GM12878 (cell line): ENCODE measurements at regions not wholly inside any gene's neighbourhood (a gene's known extent, or its start where the extent isn't known, plus 50 kb on each side); places are given as distances from the start of the nearest gene placed in this dataset.

ENCODE experiments used
- ATAC-seq: fragments of 200-7000 bp; cut with Tn5 transposase; 3 replicates; pipeline ENCODE4 v1.9.1; 2020; ENCODE audit warnings: mild to moderate bottlenecking, moderate library complexity
- BruUV-seq: library from RNA; stranded (reverse); fragments of 400-500 nt; replicated peaks from 2 replicates; lab custom pipeline; 2021; lab: Mats Ljungman, UMichigan
- CTCF ChIA-PET: fragments of 300-600 bp; sonication (Branson Sonifier 250); formaldehyde crosslinking; extraction: SDS; loops from one replicate; lab custom pipeline; 2021; ENCODE audit warnings: inconsistent platforms; lab: Yijun Ruan, JAX
- POLR2A ChIA-PET: fragments of 350-600 bp; formaldehyde crosslinking; extraction: SDS; loops from one replicate; lab custom pipeline; 2021; ENCODE audit warnings: inconsistent platforms; lab: Charles Lee
- RAD21 ChIA-PET: fragments of 300-600 bp; sonication (Branson Sonifier 250); formaldehyde crosslinking; loops from one replicate; lab custom pipeline; 2023; ENCODE audit warnings: antibody characterized with exemption; ENCODE audit not compliant: unreplicated experiment; lab: Charles Lee
- SMC1A ChIA-PET: fragments of 300-600 bp; sonication (Branson Sonifier 250); formaldehyde crosslinking; loops from one replicate; lab custom pipeline; 2023; ENCODE audit not compliant: unreplicated experiment, uncharacterized antibody; lab: Charles Lee
- DNase-seq: peaks from one replicate; pipeline ENCODE4 v3.0.0-alpha.2; 2011; ENCODE audit warnings: low read depth, low spot score
- FAIRE-seq: peaks from 3 replicates; lab custom pipeline; 2011; peaks lifted over from hg19 to GRCh38; lab: Jason Lieb, UNC
- H2AFZ ChIP-seq: 2 replicates; pipeline ENCODE4 v1.6.0; 2011; ENCODE audit warnings: low read depth, low read length, control low read depth; ENCODE audit not compliant: control insufficient read depth
- H3K27ac ChIP-seq: 2 replicates; pipeline ENCODE4 v1.5.1; 2011; ENCODE audit warnings: control low read depth; ENCODE audit not compliant: control insufficient read depth, insufficient read depth
- H3K27me3 ChIP-seq, 2 experiments: replicated peaks in 1 of 2; 2 replicates each; pipeline versions ENCODE4 v1.6.0 to v1.6.1; 2011; ENCODE audit warnings: low read length in 1 of 2; ENCODE audit not compliant: control insufficient read depth in 2 of 2, insufficient read depth in 2 of 2
- H3K36me3 ChIP-seq, 2 experiments: 2 replicates each; pipeline ENCODE4 v1.5.1; 2011; ENCODE audit warnings: low read length in 1 of 2; ENCODE audit not compliant: control insufficient read depth in 2 of 2, insufficient read depth in 2 of 2
- H3K4me1 ChIP-seq: 2 replicates; pipeline ENCODE4 v1.6.1; 2011; ENCODE audit warnings: mild to moderate bottlenecking, low read length, moderate library complexity, mixed read lengths; ENCODE audit not compliant: control insufficient read depth, insufficient read depth
- H3K4me2 ChIP-seq: 2 replicates; pipeline ENCODE4 v1.6.0; 2011; ENCODE audit warnings: control low read depth; ENCODE audit not compliant: control insufficient read depth, insufficient read depth
- H3K4me3 ChIP-seq: fragments of 200-600 bp; sonication (generic); 2 replicates; pipeline ENCODE4 v1.5.1; 2016
- H3K79me2 ChIP-seq: 2 replicates; pipeline ENCODE4 v1.6.0; 2011; ENCODE audit warnings: low read length; ENCODE audit not compliant: control insufficient read depth, insufficient read depth
- H3K9ac ChIP-seq: 2 replicates; pipeline ENCODE4 v1.8.0; 2011; ENCODE audit warnings: low read length, control low read depth, mixed read lengths; ENCODE audit not compliant: control insufficient read depth, insufficient read depth
- H3K9me3 ChIP-seq: replicated peaks from 3 replicates; pipeline ENCODE4 v1.5.1; 2011; ENCODE audit warnings: mild to moderate bottlenecking, low read length; ENCODE audit not compliant: control insufficient read depth, insufficient read depth
- H4K20me1 ChIP-seq: 2 replicates; pipeline ENCODE4 v1.6.0; 2011; ENCODE audit not compliant: control insufficient read depth, insufficient read depth
- EED ChIP-seq: sonication (generic); IDR thresholded peaks from 2 replicates; pipeline ENCODE4 v1.6.1; 2016; ENCODE audit warnings: antibody characterized with exemption, low read depth
- GABPA ChIP-seq: IDR thresholded peaks from 2 replicates; pipeline ENCODE4 v1.6.1; 2014; ENCODE audit warnings: antibody characterized with exemption, low read depth, mild to moderate bottlenecking, inconsistent platforms
- IRF4 ChIP-seq: IDR thresholded peaks from 2 replicates; pipeline ENCODE4 v1.6.1; 2011; ENCODE audit warnings: low read depth, low read length
- IRF5 ChIP-seq: fragments of 450-650 bp; IDR thresholded peaks from 2 replicates; pipeline ENCODE4 v1.6.1; 2017; ENCODE audit warnings: borderline replicate concordance
- MTA2 ChIP-seq: fragments of 450-650 bp; IDR thresholded peaks from 2 replicates; pipeline ENCODE4 v1.6.1; 2016; ENCODE audit warnings: low read depth, mild to moderate bottlenecking, moderate library complexity
- MYC ChIP-seq: IDR thresholded peaks from 2 replicates; pipeline ENCODE4 v1.6.1; 2011; ENCODE audit warnings: mild to moderate bottlenecking, low read length, moderate library complexity, inconsistent platforms; ENCODE audit not compliant: insufficient read depth, insufficient replicate concordance, insufficient read length, severe bottlenecking
- NR2C1 ChIP-seq: fragments of 450-650 bp; IDR thresholded peaks from 2 replicates; pipeline ENCODE4 v1.6.1; 2017; ENCODE audit warnings: antibody characterized with exemption, mild to moderate bottlenecking, moderate library complexity
- NR2C2 ChIP-seq: IDR thresholded peaks from 2 replicates; pipeline ENCODE4 v1.6.1; 2011; ENCODE audit warnings: borderline replicate concordance, low read depth; ENCODE audit not compliant: control insufficient read depth, insufficient read length
- RAD21 ChIP-seq: IDR thresholded peaks from 2 replicates; pipeline ENCODE4 v1.6.1; 2011; ENCODE audit warnings: mild to moderate bottlenecking, low read depth, low read length, moderate library complexity; ENCODE audit not compliant: insufficient read depth
- STAT3 ChIP-seq: IDR thresholded peaks from 2 replicates; pipeline ENCODE4 v1.6.1; 2011; ENCODE audit warnings: low read depth, low read length, improper control_type of control experiment
- TARDBP ChIP-seq: IDR thresholded peaks from 2 replicates; pipeline ENCODE4 v1.6.1; 2016; ENCODE audit warnings: borderline replicate concordance
- TBL1XR1 ChIP-seq: IDR thresholded peaks from 2 replicates; pipeline ENCODE4 v1.6.1; 2012; ENCODE audit warnings: low read depth, low read length, improper control_type of control experiment
- YBX1 ChIP-seq: fragments of 450-650 bp; IDR thresholded peaks from 2 replicates; pipeline ENCODE4 v1.6.1; 2016; ENCODE audit warnings: antibody characterized with exemption
- ZZZ3 ChIP-seq: IDR thresholded peaks from 2 replicates; pipeline ENCODE4 v1.6.1; 2011; ENCODE audit warnings: low read depth; ENCODE audit not compliant: control insufficient read depth, insufficient read length
- WGBS: methylation state at CpG from one replicate; pipeline ENCODE4 v1.1.6; 2016; ENCODE audit warnings: low lambda C conversion rate; ENCODE audit not compliant: insufficient replicate concordance, insufficient coverage; ENCODE audit errors: missing lambda C conversion rate; 5-methylcytosine and 5-hydroxymethylcytosine counted together
- in situ Hi-C: fragments of 300-500 bp; cut with MboI; formaldehyde crosslinking; loops from 9 replicates; pipeline ENCODE4 v1.14.3; 2018; ENCODE audit warnings: mixed read lengths
- intact Hi-C: fragments of 100-400 bp; cut with micrococcal nuclease; formaldehyde crosslinking; loops from one replicate; pipeline ENCODE4 v1.14.2; 2022; ENCODE audit not compliant: unreplicated experiment
- TF ChIP-seq, protein P1 (sequence below): IDR thresholded peaks from 2 replicates; pipeline ENCODE4 v1.6.1; 2012; ENCODE audit warnings: low read depth, low read length, improper control_type of control experiment
- TF ChIP-seq, protein P2 (sequence below): fragments of 450-650 bp; formaldehyde crosslinking; IDR thresholded peaks from 2 replicates; pipeline ENCODE4 v1.4.0; 2020; ENCODE audit warnings: mild to moderate bottlenecking, moderate library complexity

DNA sequence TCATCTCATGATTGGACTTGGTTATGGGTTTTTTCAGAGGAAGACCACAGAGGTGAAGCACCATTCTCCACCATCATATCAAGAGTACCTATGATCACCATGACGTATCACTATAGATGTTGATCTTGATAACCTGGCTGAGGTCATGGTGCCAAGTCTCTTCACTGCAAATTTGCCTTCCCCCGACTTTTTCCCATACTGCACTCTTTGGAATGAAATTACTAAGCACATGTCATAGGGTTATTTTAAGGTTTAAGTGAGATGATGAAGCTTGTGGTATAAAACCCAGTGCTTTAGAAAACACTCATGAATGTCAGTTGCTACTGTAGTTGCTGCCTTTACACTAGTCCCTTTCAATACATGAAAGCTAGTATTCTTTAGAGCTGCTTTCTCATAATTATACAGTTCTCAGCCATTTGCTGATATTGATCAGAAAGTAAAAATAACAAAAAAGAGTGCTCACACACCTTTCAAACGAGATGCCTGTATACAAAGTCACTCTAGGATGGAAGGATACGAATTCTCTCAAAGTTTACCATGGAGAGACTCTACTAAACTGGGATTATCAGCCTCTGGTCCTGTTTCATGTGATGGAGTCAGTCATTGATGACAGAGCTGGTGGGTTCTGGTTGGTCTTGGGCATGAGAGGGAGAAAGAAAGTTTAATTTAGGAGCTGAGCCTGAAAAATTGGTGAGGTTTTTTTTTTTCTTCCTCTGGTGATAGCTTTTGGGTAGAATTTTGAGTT is 228.1 kb downstream of the PRL start (continued):
- peak; percentile 60; the same call in 1 of the 2 replicates for TF ChIP-seq GABPA
- TF ChIP-seq STAT3 = no peak
- TF ChIP-seq YBX1 = no peak
- TF ChIP-seq, all 136 proteins: peak for 35

- Histone ChIP-seq H3K9me3 (no peaks in the 10 kb centered on the region; the same call in 2 of the 3 replicates), H3K4me2 (no peak overlapping the region), H3K79me2 (no peaks in the 10 kb centered on the region), H3K9ac (peak overlapping the region; percentile 2; the same call in 1 of the 2 replicates), H3K27ac (peak overlapping the region; percentile 55), H3K4me3 (no peak overlapping the region), H3K4me1 (peaks cover 18% of the 10 kb centered on the region), H3K36me3 (no peaks in the 10 kb centered on the region), H3K27me3 (no peaks in the 10 kb centered on the region), H4K20me1 (no peaks in the 10 kb centered on the region), H2AFZ (peak overlapping the region; percentile 37; the same call in 1 of the 2 replicates)
- ChIA-PET RAD21 (interaction anchor here (1.4 to 3.5 kb wide), 3 partner anchors 11 to 264 kb away, joined by 4 to 26 read pairs (median 6); no protein-coding TSS in a partner anchor), CTCF (interaction anchor here (0.7 to 1.6 kb wide), 2 partner anchors 9 to 43 kb away, joined by 4 to 6 read pairs; no protein-coding TSS in a partner anchor), POLR2A (interaction anchor here (0.6 to 1.1 kb wide), 2 partner anchors 11 to 1071 kb away, joined by 3 read pairs; no protein-coding TSS in a partner anchor), SMC1A (interaction anchor here (0.6 to 2.4 kb wide), 12 partner anchors 8 to 600 kb away, joined by 3 to 9 read pairs (median 4); no protein-coding TSS in a partner anchor)
- in situ Hi-C loops = no loop called here
- no peak for FAIRE-seq
- no peak for DNase-seq
- BruUV-seq = no TSS peak
- intact Hi-C loops = loop anchor here (2.0 to 10.0 kb wide), 3 partner anchors 45 to 475 kb away; partner anchors contain the start of gene SOX4
- WGBS = 4% methylated on average over 3 of the region's 3 CpGs
- ATAC-seq = no peak
- no peak for TF ChIP-seq NR2C1
- no peak for TF ChIP-seq EED
- no peak for TF ChIP-seq IRF5
- TF ChIP-seq, protein P1, sequence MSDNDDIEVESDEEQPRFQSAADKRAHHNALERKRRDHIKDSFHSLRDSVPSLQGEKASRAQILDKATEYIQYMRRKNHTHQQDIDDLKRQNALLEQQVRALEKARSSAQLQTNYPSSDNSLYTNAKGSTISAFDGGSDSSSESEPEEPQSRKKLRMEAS = no peak
- no peak for TF ChIP-seq RAD21
- no peak for TF ChIP-seq NR2C2
- no peak for TF ChIP-seq TARDBP
- TF ChIP-seq MTA2 = no peak
- TF ChIP-seq, protein P2, sequence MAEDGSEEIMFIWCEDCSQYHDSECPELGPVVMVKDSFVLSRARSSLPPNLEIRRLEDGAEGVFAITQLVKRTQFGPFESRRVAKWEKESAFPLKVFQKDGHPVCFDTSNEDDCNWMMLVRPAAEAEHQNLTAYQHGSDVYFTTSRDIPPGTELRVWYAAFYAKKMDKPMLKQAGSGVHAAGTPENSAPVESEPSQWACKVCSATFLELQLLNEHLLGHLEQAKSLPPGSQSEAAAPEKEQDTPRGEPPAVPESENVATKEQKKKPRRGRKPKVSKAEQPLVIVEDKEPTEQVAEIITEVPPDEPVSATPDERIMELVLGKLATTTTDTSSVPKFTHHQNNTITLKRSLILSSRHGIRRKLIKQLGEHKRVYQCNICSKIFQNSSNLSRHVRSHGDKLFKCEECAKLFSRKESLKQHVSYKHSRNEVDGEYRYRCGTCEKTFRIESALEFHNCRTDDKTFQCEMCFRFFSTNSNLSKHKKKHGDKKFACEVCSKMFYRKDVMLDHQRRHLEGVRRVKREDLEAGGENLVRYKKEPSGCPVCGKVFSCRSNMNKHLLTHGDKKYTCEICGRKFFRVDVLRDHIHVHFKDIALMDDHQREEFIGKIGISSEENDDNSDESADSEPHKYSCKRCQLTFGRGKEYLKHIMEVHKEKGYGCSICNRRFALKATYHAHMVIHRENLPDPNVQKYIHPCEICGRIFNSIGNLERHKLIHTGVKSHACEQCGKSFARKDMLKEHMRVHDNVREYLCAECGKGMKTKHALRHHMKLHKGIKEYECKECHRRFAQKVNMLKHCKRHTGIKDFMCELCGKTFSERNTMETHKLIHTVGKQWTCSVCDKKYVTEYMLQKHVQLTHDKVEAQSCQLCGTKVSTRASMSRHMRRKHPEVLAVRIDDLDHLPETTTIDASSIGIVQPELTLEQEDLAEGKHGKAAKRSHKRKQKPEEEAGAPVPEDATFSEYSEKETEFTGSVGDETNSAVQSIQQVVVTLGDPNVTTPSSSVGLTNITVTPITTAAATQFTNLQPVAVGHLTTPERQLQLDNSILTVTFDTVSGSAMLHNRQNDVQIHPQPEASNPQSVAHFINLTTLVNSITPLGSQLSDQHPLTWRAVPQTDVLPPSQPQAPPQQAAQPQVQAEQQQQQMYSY (CRISPR knock-in tag) = no peak
- no peak for TF ChIP-seq ZZZ3
- TF ChIP-seq TBL1XR1 = no peak
- no peak for TF ChIP-seq MYC
- TF ChIP-seq IRF4 = no peak
Observed at GRCh38 chr6:22069306-22069800, 227.5 kb downstream of the PRL start.
